Stimulated activated effector memory CD8-positive, alpha-beta T cell treated with anti-CD3 and anti-CD28 coated beads, Interleukin-12 subunit alpha, Interleukin-12 subunit beta, amount 100 ng/mL, for 72 hours (primary cell): ENCODE measurements at regions not wholly inside any gene's neighbourhood (a gene's known extent, or its start where the extent isn't known, plus 50 kb on each side); places are given as distances from the start of the nearest gene placed in this dataset.
"Not testable (repeated sequence)": the region's sequence is repeated elsewhere in the genome, so short reads cannot be mapped to it uniquely, and the experiment has no call there.

ENCODE experiments used
- ATAC-seq: fragments of 150-1000 bp; cut with Tn5 transposase; 2 replicates; pipeline ENCODE4 v1.10.0; 2021
- DNase-seq, 2 donors: peaks; one replicate each; pipeline ENCODE4 v3.0.0; 2021 to 2022; ENCODE audit warnings: low spot score in 2 of 2
- H3K27ac Mint-ChIP-seq: one replicate; pipeline ENCODE4 v1.8.0; 2022; ENCODE audit warnings: mild to moderate bottlenecking, mixed read lengths
- H3K36me3 Mint-ChIP-seq: one replicate; pipeline ENCODE4 v1.8.0; 2022; ENCODE audit warnings: mild to moderate bottlenecking, mixed read lengths
- H3K4me1 Mint-ChIP-seq: one replicate; pipeline ENCODE4 v1.8.0; 2022; ENCODE audit warnings: mixed read lengths
- H3K4me3 Mint-ChIP-seq: one replicate; pipeline ENCODE4 v1.8.0; 2022; ENCODE audit warnings: mild to moderate bottlenecking, mixed read lengths
- H3K9me3 Mint-ChIP-seq: one replicate; pipeline ENCODE4 v1.8.0; 2022; ENCODE audit warnings: mixed read lengths

GRCh38 chr2:145910416-145910815 lies 1390.5 kb upstream of the ZEB2 start:
- no peak for ATAC-seq
- no peak overlapping the region for H3K4me3 Mint-ChIP-seq
- H3K4me1 Mint-ChIP-seq, result no peaks in the 10 kb centered on the region
- DNase-seq, result no peak
- H3K36me3 Mint-ChIP-seq, result no peaks in the 10 kb centered on the region
- no peak overlapping the region for H3K27ac Mint-ChIP-seq
- H3K9me3 Mint-ChIP-seq, result peaks cover 4% of the 10 kb centered on the region

- Mint-ChIP-seq H3K9me3 (peaks cover 3% of the 10 kb centered on the region), H3K27ac (no peak overlapping the region)
Measured at GRCh38 chr2:145909766-145910165, 1389.8 kb upstream of the ZEB2 start.

GRCh38 chr2:145909175-145909755 lies 1389.3 kb upstream of the ZEB2 start:
- no peak for DNase-seq
- no peak overlapping the region for H3K4me3 Mint-ChIP-seq
- ATAC-seq, result no peak

More at GRCh38 chr2:145909766-145910165, 1389.8 kb upstream of the ZEB2 start:
- no peak for DNase-seq
- ATAC-seq, result no peak
- Mint-ChIP-seq H3K36me3 (no peaks in the 10 kb centered on the region), H3K4me3 (no peak overlapping the region), H3K4me1 (no peaks in the 10 kb centered on the region)

GRCh38 chr2:145906354-145906753 lies 1386.4 kb upstream of the ZEB2 start:
- H3K4me3 Mint-ChIP-seq, result no peak overlapping the region
- ATAC-seq (no peak), DNase-seq (no peak)
- peaks cover 3% of the 10 kb centered on the region for H3K9me3 Mint-ChIP-seq
- no peaks in the 10 kb centered on the region for H3K36me3 Mint-ChIP-seq
- H3K4me1 Mint-ChIP-seq, result no peaks in the 10 kb centered on the region
- no peak overlapping the region for H3K27ac Mint-ChIP-seq

More at GRCh38 chr2:145909175-145909755, 1389.3 kb upstream of the ZEB2 start:
- Mint-ChIP-seq H3K4me1 (no peaks in the 10 kb centered on the region), H3K27ac (no peak overlapping the region), H3K9me3 (peaks cover 3% of the 10 kb centered on the region), H3K36me3 (no peaks in the 10 kb centered on the region)

- ATAC-seq, result no peak
- no peaks in the 10 kb centered on the region for H3K4me1 Mint-ChIP-seq
- H3K9me3 Mint-ChIP-seq, result peaks cover 3% of the 10 kb centered on the region
- no peak for DNase-seq
- H3K36me3 Mint-ChIP-seq, result no peaks in the 10 kb centered on the region
- no peak overlapping the region for H3K4me3 Mint-ChIP-seq
- H3K27ac Mint-ChIP-seq, result no peak overlapping the region
Measured at GRCh38 chr2:145905371-145905770, 1385.5 kb upstream of the ZEB2 start.

- Mint-ChIP-seq H3K27ac (no peak overlapping the region), H3K4me3 (no peak overlapping the region), H3K9me3 (peaks cover 10% of the 10 kb centered on the region), H3K36me3 (no peaks in the 10 kb centered on the region), H3K4me1 (no peaks in the 10 kb centered on the region)
- DNase-seq, result no peak
- no peak for ATAC-seq
Measured at GRCh38 chr2:145897151-145897550, 1377.2 kb upstream of the ZEB2 start.

GRCh38 chr2:145887915-145888314 lies 1368.0 kb upstream of the ZEB2 start:
- DNase-seq (no peak), ATAC-seq (no peak)
- Mint-ChIP-seq H3K4me3 (no peak overlapping the region), H3K27ac (no peak overlapping the region), H3K4me1 (no peaks in the 10 kb centered on the region), H3K9me3 (no peaks in the 10 kb centered on the region), H3K36me3 (no peaks in the 10 kb centered on the region)

- H3K36me3 Mint-ChIP-seq, H3K4me3 Mint-ChIP-seq, H3K9me3 Mint-ChIP-seq, ATAC-seq, DNase-seq, H3K27ac Mint-ChIP-seq, H3K4me1 Mint-ChIP-seq: not testable (repeated sequence)
Measured at GRCh38 chr2:145880997-145881396, 1361.1 kb upstream of the ZEB2 start.

- Mint-ChIP-seq H3K36me3 (no peaks in the 10 kb centered on the region), H3K9me3 (peaks cover 15% of the 10 kb centered on the region), H3K4me3 (no peak overlapping the region), H3K27ac (no peak overlapping the region), H3K4me1 (no peaks in the 10 kb centered on the region)
- no peak for ATAC-seq
- no peak for DNase-seq
Measured at GRCh38 chr2:145875016-145875415, 1355.1 kb upstream of the ZEB2 start.

GRCh38 chr2:145874466-145874865 lies 1354.5 kb upstream of the ZEB2 start:
- DNase-seq, result no peak
- peaks cover 15% of the 10 kb centered on the region for H3K9me3 Mint-ChIP-seq
- H3K36me3 Mint-ChIP-seq, result no peaks in the 10 kb centered on the region
- H3K4me1 Mint-ChIP-seq, result no peaks in the 10 kb centered on the region
- no peak for ATAC-seq
- H3K27ac Mint-ChIP-seq, result no peak overlapping the region
- no peak overlapping the region for H3K4me3 Mint-ChIP-seq

- Mint-ChIP-seq H3K9me3 (no peaks in the 10 kb centered on the region), H3K36me3 (no peaks in the 10 kb centered on the region)
Measured at GRCh38 chr2:145864501-145864900, 1344.6 kb upstream of the ZEB2 start.

GRCh38 chr2:145861940-145862339 lies 1342.0 kb upstream of the ZEB2 start:
- DNase-seq (no peak), ATAC-seq (no peak)
- no peaks in the 10 kb centered on the region for H3K36me3 Mint-ChIP-seq
- no peak overlapping the region for H3K4me3 Mint-ChIP-seq
- H3K4me1 Mint-ChIP-seq, result no peaks in the 10 kb centered on the region
- no peak overlapping the region for H3K27ac Mint-ChIP-seq
- peaks cover 4% of the 10 kb centered on the region for H3K9me3 Mint-ChIP-seq

More at GRCh38 chr2:145864501-145864900, 1344.6 kb upstream of the ZEB2 start:
- no peak for ATAC-seq
- Mint-ChIP-seq H3K27ac (no peak overlapping the region), H3K4me1 (no peaks in the 10 kb centered on the region), H3K4me3 (no peak overlapping the region)
- DNase-seq, result no peak

- H3K36me3 Mint-ChIP-seq, result no peaks in the 10 kb centered on the region
- peaks cover 7% of the 10 kb centered on the region for H3K9me3 Mint-ChIP-seq
- no peak overlapping the region for H3K4me3 Mint-ChIP-seq
- no peaks in the 10 kb centered on the region for H3K4me1 Mint-ChIP-seq
- no peak overlapping the region for H3K27ac Mint-ChIP-seq
- DNase-seq (no peak), ATAC-seq (no peak)
Measured at GRCh38 chr2:145860083-145860482, 1340.2 kb upstream of the ZEB2 start.

GRCh38 chr2:145855142-145855541 lies 1335.2 kb upstream of the ZEB2 start:
- peaks cover 11% of the 10 kb centered on the region for H3K9me3 Mint-ChIP-seq

GRCh38 chr2:145854039-145854755 lies 1334.3 kb upstream of the ZEB2 start:
- Mint-ChIP-seq H3K9me3 (peaks cover 11% of the 10 kb centered on the region), H3K36me3 (no peaks in the 10 kb centered on the region), H3K4me3 (no peak overlapping the region), H3K27ac (no peak overlapping the region), H3K4me1 (no peaks in the 10 kb centered on the region)
- DNase-seq, result no peak
- ATAC-seq, result no peak

More at GRCh38 chr2:145855142-145855541, 1335.2 kb upstream of the ZEB2 start:
- no peaks in the 10 kb centered on the region for H3K36me3 Mint-ChIP-seq
- DNase-seq (no peak), ATAC-seq (no peak)
- no peak overlapping the region for H3K27ac Mint-ChIP-seq
- H3K4me3 Mint-ChIP-seq, result no peak overlapping the region
- no peaks in the 10 kb centered on the region for H3K4me1 Mint-ChIP-seq

GRCh38 chr2:145851730-145852129 lies 1331.8 kb upstream of the ZEB2 start:
- Mint-ChIP-seq H3K4me3 (no peak overlapping the region), H3K27ac (no peak overlapping the region), H3K4me1 (no peaks in the 10 kb centered on the region), H3K9me3 (peaks cover 7% of the 10 kb centered on the region), H3K36me3 (no peaks in the 10 kb centered on the region)
- ATAC-seq (no peak), DNase-seq (no peak)
